ENCODE measurements at regions not wholly inside any gene's neighbourhood (a gene's known extent, or its start where the extent isn't known, plus 50 kb on each side); places are given as distances from the start of the nearest gene placed in this dataset.

DNA sequence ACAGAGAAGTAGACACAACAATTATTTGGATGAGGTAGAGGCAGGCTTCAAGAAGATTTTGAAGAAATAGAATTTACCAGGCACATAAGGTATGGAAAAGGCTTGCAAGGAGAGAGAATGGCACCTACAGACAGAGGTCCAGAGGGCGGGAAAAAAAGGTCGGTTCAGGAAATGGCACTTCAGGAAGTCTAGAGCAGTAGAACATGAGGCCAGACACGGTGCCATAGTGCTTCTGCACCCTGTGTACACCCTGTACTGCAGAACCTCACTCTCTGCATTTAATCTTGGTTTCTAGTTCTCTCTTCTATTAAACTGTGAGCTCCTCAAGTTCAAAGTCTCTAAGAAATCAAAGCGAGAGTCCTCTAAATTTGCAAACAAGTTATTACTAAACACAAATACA is 113.4 kb upstream of the C2CD4B start:
- TF ChIP-seq, protein P1, sequence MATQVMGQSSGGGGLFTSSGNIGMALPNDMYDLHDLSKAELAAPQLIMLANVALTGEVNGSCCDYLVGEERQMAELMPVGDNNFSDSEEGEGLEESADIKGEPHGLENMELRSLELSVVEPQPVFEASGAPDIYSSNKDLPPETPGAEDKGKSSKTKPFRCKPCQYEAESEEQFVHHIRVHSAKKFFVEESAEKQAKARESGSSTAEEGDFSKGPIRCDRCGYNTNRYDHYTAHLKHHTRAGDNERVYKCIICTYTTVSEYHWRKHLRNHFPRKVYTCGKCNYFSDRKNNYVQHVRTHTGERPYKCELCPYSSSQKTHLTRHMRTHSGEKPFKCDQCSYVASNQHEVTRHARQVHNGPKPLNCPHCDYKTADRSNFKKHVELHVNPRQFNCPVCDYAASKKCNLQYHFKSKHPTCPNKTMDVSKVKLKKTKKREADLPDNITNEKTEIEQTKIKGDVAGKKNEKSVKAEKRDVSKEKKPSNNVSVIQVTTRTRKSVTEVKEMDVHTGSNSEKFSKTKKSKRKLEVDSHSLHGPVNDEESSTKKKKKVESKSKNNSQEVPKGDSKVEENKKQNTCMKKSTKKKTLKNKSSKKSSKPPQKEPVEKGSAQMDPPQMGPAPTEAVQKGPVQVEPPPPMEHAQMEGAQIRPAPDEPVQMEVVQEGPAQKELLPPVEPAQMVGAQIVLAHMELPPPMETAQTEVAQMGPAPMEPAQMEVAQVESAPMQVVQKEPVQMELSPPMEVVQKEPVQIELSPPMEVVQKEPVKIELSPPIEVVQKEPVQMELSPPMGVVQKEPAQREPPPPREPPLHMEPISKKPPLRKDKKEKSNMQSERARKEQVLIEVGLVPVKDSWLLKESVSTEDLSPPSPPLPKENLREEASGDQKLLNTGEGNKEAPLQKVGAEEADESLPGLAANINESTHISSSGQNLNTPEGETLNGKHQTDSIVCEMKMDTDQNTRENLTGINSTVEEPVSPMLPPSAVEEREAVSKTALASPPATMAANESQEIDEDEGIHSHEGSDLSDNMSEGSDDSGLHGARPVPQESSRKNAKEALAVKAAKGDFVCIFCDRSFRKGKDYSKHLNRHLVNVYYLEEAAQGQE (IDR thresholded peaks at IDR 0.05; ENCODE audit: insufficient replicate concordance, low read depth): no peak
- no peak for TF ChIP-seq POLR2AphosphoS5 (IDR thresholded peaks at IDR 0.05; ENCODE audit: low read depth)
- TF ChIP-seq, protein P2, sequence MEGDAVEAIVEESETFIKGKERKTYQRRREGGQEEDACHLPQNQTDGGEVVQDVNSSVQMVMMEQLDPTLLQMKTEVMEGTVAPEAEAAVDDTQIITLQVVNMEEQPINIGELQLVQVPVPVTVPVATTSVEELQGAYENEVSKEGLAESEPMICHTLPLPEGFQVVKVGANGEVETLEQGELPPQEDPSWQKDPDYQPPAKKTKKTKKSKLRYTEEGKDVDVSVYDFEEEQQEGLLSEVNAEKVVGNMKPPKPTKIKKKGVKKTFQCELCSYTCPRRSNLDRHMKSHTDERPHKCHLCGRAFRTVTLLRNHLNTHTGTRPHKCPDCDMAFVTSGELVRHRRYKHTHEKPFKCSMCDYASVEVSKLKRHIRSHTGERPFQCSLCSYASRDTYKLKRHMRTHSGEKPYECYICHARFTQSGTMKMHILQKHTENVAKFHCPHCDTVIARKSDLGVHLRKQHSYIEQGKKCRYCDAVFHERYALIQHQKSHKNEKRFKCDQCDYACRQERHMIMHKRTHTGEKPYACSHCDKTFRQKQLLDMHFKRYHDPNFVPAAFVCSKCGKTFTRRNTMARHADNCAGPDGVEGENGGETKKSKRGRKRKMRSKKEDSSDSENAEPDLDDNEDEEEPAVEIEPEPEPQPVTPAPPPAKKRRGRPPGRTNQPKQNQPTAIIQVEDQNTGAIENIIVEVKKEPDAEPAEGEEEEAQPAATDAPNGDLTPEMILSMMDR (IDR thresholded peaks at IDR 0.05; ENCODE audit: insufficient read depth, low read length): no peak
- TF ChIP-seq SPI1 (IDR thresholded peaks at IDR 0.05; ENCODE audit: borderline replicate concordance, low read depth): no peak
- TF ChIP-seq GABPA (IDR thresholded peaks at IDR 0.05; ENCODE audit: low read depth): no peak
